GM13976 (cell line): ENCODE measurements at regions not wholly inside any gene's neighbourhood (a gene's known extent, or its start where the extent isn't known, plus 50 kb on each side); places are given as distances from the start of the nearest gene placed in this dataset.

Experiments
- DNase-seq: peaks from one replicate; pipeline ENCODE4 v3.0.0; 2012; ENCODE audit warnings: low spot score
- in situ Hi-C: fragments of 300-500 bp; cut with MboI; formaldehyde crosslinking; loops from one replicate; pipeline ENCODE4 v1.12.0; 2022; ENCODE audit warnings: low sequenced_read_pairs, mixed read lengths, inconsistent platforms; ENCODE audit not compliant: unreplicated experiment
- TF ChIP-seq, protein P1 (sequence below): IDR thresholded peaks from 2 replicates; pipeline ENCODE4 v1.5.1; 2012; ENCODE audit warnings: borderline replicate concordance, mild to moderate bottlenecking; ENCODE audit not compliant: insufficient read depth; ENCODE audit errors: extremely low read depth, missing control alignments, control extremely low read depth

DNA sequence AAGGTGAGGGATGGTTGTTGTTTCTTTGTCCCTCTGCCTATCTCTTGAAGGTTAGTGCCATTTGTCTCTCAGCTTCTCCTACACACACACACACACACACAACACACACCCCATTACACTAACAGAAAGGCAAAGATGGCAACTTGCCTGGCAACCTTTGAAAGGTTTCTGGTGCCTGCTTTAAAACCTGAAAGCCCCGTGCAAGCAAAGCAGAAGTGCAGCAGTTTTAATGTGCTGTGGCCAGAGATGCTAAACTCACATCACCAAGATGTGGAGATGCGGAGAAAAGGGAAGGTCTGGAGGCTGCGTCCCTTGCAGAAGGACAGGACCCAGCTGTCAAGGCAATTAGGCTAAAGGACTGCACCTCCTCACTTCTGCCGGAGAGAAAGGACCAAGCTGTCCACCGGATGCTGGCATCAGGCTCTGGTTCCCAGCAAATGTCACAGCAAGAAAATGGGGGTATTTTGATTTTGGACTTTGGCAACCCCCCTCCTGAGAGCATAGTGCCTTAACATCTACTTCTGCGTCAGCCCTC lies 196.4 kb downstream of the ARL4C start:
- in situ Hi-C loops = no loop called here
- TF ChIP-seq, protein P1, sequence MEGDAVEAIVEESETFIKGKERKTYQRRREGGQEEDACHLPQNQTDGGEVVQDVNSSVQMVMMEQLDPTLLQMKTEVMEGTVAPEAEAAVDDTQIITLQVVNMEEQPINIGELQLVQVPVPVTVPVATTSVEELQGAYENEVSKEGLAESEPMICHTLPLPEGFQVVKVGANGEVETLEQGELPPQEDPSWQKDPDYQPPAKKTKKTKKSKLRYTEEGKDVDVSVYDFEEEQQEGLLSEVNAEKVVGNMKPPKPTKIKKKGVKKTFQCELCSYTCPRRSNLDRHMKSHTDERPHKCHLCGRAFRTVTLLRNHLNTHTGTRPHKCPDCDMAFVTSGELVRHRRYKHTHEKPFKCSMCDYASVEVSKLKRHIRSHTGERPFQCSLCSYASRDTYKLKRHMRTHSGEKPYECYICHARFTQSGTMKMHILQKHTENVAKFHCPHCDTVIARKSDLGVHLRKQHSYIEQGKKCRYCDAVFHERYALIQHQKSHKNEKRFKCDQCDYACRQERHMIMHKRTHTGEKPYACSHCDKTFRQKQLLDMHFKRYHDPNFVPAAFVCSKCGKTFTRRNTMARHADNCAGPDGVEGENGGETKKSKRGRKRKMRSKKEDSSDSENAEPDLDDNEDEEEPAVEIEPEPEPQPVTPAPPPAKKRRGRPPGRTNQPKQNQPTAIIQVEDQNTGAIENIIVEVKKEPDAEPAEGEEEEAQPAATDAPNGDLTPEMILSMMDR = no peak
- DNase-seq = no peak

DNA sequence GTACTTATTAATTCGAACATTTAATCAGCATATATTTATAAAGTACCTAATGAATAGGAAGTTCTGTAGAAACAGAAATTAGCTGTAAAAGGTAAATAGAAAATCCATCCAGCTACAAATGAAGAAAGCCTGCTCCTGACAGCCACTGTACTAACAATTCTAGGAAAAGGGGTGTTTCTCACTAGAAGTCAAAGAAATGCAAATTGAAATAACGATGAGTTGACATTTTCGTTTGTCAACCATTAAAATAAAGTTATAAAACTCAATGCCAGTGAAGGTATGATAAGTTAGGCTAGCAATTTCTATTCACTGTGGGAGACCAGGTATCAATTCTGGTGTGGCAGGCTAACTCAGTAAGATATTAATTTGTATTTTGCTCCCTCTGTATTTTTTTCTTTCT lies 198.0 kb downstream of the ARL4C start:
- in situ Hi-C loops = no loop called here

DNA sequence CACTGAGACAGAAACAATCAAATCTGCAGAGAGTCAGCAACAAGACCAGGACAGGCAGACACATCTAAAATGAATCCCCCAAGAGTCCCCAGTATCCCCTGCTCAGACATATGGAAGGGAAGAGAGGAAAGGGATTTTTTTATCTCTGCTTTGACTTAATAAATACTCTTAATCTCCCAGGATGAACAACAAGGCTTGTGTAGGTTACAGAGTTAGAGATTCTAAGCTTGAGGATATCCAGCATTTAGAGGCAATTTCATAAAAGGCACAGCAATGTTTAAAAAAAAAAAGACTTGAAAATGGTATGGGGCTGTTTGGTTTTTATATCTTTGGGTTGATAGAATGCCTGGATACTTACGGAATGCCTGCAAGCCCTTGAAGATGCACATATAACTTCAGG lies 199.9 kb downstream of the ARL4C start:
- no peak for DNase-seq
- in situ Hi-C loops = no loop called here
- TF ChIP-seq, protein P1 = no peak

More for the DNA sequence above, 198.0 kb downstream of the ARL4C start:
- no peak for DNase-seq
- TF ChIP-seq, protein P1 = no peak

DNA sequence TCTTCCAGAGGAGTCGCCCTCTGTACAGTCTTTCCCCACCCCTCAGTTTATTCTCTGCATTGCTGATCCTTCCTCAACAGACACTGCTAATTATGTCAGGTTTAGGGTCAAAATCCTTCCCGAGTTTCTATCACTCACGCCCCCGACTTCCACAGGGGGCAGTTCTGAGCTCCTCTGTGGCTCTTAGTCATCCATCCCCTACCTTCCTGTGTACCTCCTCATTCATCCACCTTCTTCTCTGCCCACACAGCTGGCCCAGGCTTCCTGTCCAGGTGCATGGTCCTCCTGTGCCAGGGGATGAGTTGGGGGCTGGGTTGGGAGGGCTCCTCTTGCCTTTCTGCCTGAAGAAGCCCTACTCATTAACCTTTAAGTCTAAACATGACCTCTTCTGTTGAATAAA lies 202.9 kb downstream of the ARL4C start:
- TF ChIP-seq, protein P1 = no peak
- in situ Hi-C loops = no loop called here
- DNase-seq = no peak

DNA sequence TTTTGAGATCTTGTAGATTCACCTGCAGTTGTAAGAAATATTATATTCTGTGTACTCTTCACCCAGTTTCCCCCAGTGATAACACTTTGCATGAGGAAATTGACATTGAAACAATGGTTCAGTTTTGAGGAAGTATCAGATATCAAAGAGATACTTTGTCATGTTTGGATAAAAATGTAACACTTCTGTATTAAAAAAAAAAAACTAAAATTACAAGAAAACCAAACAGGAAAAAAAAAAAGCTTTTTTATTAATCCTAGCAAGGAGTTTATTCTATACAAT lies 204.0 kb downstream of the ARL4C start:
- in situ Hi-C loops = no loop called here

DNA sequence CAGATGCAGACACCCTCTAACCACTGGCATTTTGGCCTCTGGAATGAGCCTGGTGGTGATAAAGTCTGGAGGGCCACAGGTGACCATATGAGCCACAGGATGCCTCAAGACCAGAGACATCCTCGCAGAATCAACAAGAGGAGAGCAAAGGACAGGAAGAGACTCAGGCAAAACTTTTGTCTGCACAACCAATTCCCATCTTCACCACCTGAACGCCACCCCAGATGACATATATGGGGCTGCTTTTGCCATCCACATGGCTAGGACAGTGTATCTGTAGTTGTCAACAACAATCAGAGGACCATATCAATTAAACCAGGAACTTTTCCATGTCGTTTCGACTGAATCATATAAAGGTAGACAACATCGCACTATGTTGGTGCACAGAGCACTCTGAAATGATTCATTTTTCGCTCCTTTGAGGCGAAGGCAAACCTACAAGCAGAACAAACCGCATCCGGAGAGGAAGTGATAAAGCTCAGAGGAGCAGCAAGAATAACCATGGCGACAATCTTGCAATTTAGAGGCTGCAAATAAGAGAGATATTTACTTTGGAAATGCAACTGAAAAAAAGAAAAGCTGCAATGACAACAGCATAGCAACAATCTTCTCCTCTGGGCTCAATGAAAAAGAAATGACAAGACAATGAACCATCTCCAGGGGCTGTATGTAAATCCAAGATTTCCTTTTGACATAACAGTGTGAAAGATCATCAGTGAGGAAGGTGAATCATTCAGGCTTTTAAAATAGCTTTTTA lies 204.5 kb downstream of the ARL4C start:
- DNase-seq = peak; percentile 55
- in situ Hi-C loops = no loop called here
- TF ChIP-seq, protein P1 = no peak

More for the DNA sequence above, 204.0 kb downstream of the ARL4C start:
- no peak for DNase-seq
- TF ChIP-seq, protein P1 = no peak
